ENCODE measurements at regions not wholly inside any gene's neighbourhood (a gene's known extent, or its start where the extent isn't known, plus 50 kb on each side); places are given as distances from the start of the nearest gene placed in this dataset.
"Not testable (repeated sequence)": the region's sequence is repeated elsewhere in the genome, so short reads cannot be mapped to it uniquely, and the experiment has no call there.

GRCh38 chr3:110969229-110970211, 102.1 kb upstream of the NECTIN3 start:
- H3K9me3 ChIP-seq (ENCODE audit: control insufficient read depth in 2 of 2, low read length in 2 of 2) = peaks cover 2 to 16% of the 10 kb centered on the region in 2 donors
- H3K36me3 ChIP-seq (ENCODE audit: control insufficient read depth in 2 of 2, insufficient read depth in 2 of 2, low read length in 2 of 2) = no peaks in the 10 kb centered on the region
- no peak overlapping the region for H3K4me3 ChIP-seq (ENCODE audit: low read length in 2 of 2)
- no peak overlapping the region for H3K9ac ChIP-seq (ENCODE audit: low read length in 2 of 2)
- H3K4me1 ChIP-seq (ENCODE audit: control insufficient read depth, insufficient read depth, low read length) = no peaks in the 10 kb centered on the region
- no peak overlapping the region for H3K27ac ChIP-seq (ENCODE audit: low read length)
- no peaks in the 10 kb centered on the region for H3K27me3 ChIP-seq (ENCODE audit: control insufficient read depth in 1 of 2, insufficient read depth in 2 of 2, low read length in 2 of 2)

- Histone ChIP-seq H3K9ac (ENCODE audit: low read length in 2 of 2) (no peak overlapping the region), H3K4me1 (ENCODE audit: control insufficient read depth, insufficient read depth, low read length) (no peaks in the 10 kb centered on the region), H3K27ac (ENCODE audit: low read length) (no peak overlapping the region), H3K9me3 (ENCODE audit: control insufficient read depth in 2 of 2, low read length in 2 of 2) (peaks cover 2 to 15% of the 10 kb centered on the region in 2 donors), H3K27me3 (ENCODE audit: control insufficient read depth in 1 of 2, insufficient read depth in 2 of 2, low read length in 2 of 2) (no peaks in the 10 kb centered on the region), H3K36me3 (ENCODE audit: control insufficient read depth in 2 of 2, insufficient read depth in 2 of 2, low read length in 2 of 2) (no peaks in the 10 kb centered on the region), H3K4me3 (ENCODE audit: low read length in 2 of 2) (no peak overlapping the region)
Measured at GRCh38 chr3:110971010-110971601, 100.5 kb upstream of the NECTIN3 start.

- Histone ChIP-seq H3K9me3 (ENCODE audit: control insufficient read depth in 2 of 2, low read length in 2 of 2) (peaks cover 2 to 15% of the 10 kb centered on the region in 2 donors), H3K4me1 (ENCODE audit: control insufficient read depth, insufficient read depth, low read length) (no peaks in the 10 kb centered on the region), H3K36me3 (ENCODE audit: control insufficient read depth in 2 of 2, insufficient read depth in 2 of 2, low read length in 2 of 2) (no peaks in the 10 kb centered on the region), H3K27ac (ENCODE audit: low read length) (no peak overlapping the region), H3K27me3 (ENCODE audit: control insufficient read depth in 1 of 2, insufficient read depth in 2 of 2, low read length in 2 of 2) (no peaks in the 10 kb centered on the region), H3K9ac (ENCODE audit: low read length in 2 of 2) (no peak overlapping the region), H3K4me3 (ENCODE audit: low read length in 2 of 2) (no peak overlapping the region)
Measured at GRCh38 chr3:110973263-110973895, 98.2 kb upstream of the NECTIN3 start.

GRCh38 chr3:110974902-110975301, 96.7 kb upstream of the NECTIN3 start:
- no peaks in the 10 kb centered on the region for H3K27me3 ChIP-seq (ENCODE audit: control insufficient read depth in 1 of 2, insufficient read depth in 2 of 2, low read length in 2 of 2)

GRCh38 chr3:110984456-110985250, 87.0 kb upstream of the NECTIN3 start:
- Histone ChIP-seq H3K36me3 (ENCODE audit: control insufficient read depth in 2 of 2, insufficient read depth in 2 of 2, low read length in 2 of 2) (no peaks in the 10 kb centered on the region), H3K9ac (ENCODE audit: low read length in 2 of 2) (no peak overlapping the region), H3K4me1 (ENCODE audit: control insufficient read depth, insufficient read depth, low read length) (no peaks in the 10 kb centered on the region), H3K27me3 (ENCODE audit: control insufficient read depth in 1 of 2, insufficient read depth in 2 of 2, low read length in 2 of 2) (no peaks in the 10 kb centered on the region), H3K9me3 (ENCODE audit: control insufficient read depth in 2 of 2, low read length in 2 of 2) (no peaks in the 10 kb centered on the region), H3K27ac (ENCODE audit: low read length) (no peak overlapping the region), H3K4me3 (ENCODE audit: low read length in 2 of 2) (no peak overlapping the region)

More at GRCh38 chr3:110974902-110975301, 96.7 kb upstream of the NECTIN3 start:
- H3K9ac ChIP-seq (ENCODE audit: low read length in 2 of 2) = no peak overlapping the region
- H3K4me1 ChIP-seq (ENCODE audit: control insufficient read depth, insufficient read depth, low read length) = no peaks in the 10 kb centered on the region
- H3K27ac ChIP-seq (ENCODE audit: low read length) = no peak overlapping the region
- no peak overlapping the region for H3K4me3 ChIP-seq (ENCODE audit: low read length in 2 of 2)
- H3K9me3 ChIP-seq (ENCODE audit: control insufficient read depth in 2 of 2, low read length in 2 of 2) = peaks cover 0 to 4% of the 10 kb centered on the region in 2 donors
- H3K36me3 ChIP-seq (ENCODE audit: control insufficient read depth in 2 of 2, insufficient read depth in 2 of 2, low read length in 2 of 2) = no peaks in the 10 kb centered on the region

- Histone ChIP-seq H3K9ac (ENCODE audit: low read length in 2 of 2) (no peak overlapping the region), H3K9me3 (ENCODE audit: control insufficient read depth in 2 of 2, low read length in 2 of 2) (no peaks in the 10 kb centered on the region), H3K4me1 (ENCODE audit: control insufficient read depth, insufficient read depth, low read length) (no peaks in the 10 kb centered on the region)
Measured at GRCh38 chr3:110989446-110989845, 82.2 kb upstream of the NECTIN3 start.

GRCh38 chr3:110995461-110996231, 76.0 kb upstream of the NECTIN3 start:
- Histone ChIP-seq H3K9me3 (ENCODE audit: control insufficient read depth in 2 of 2, low read length in 2 of 2) (no peaks in the 10 kb centered on the region), H3K4me1 (ENCODE audit: control insufficient read depth, insufficient read depth, low read length) (no peaks in the 10 kb centered on the region), H3K4me3 (ENCODE audit: low read length in 2 of 2) (no peak overlapping the region), H3K9ac (ENCODE audit: low read length in 2 of 2) (no peak overlapping the region), H3K27me3 (ENCODE audit: control insufficient read depth in 1 of 2, insufficient read depth in 2 of 2, low read length in 2 of 2) (no peaks in the 10 kb centered on the region), H3K27ac (ENCODE audit: low read length) (no peak overlapping the region), H3K36me3 (ENCODE audit: control insufficient read depth in 2 of 2, insufficient read depth in 2 of 2, low read length in 2 of 2) (no peaks in the 10 kb centered on the region)

More at GRCh38 chr3:110989446-110989845, 82.2 kb upstream of the NECTIN3 start:
- no peaks in the 10 kb centered on the region for H3K36me3 ChIP-seq (ENCODE audit: control insufficient read depth in 2 of 2, insufficient read depth in 2 of 2, low read length in 2 of 2)
- H3K4me3 ChIP-seq (ENCODE audit: low read length in 2 of 2) = no peak overlapping the region
- H3K27me3 ChIP-seq (ENCODE audit: control insufficient read depth in 1 of 2, insufficient read depth in 2 of 2, low read length in 2 of 2) = no peaks in the 10 kb centered on the region
- no peak overlapping the region for H3K27ac ChIP-seq (ENCODE audit: low read length)

GRCh38 chr3:110998766-110999165, 72.8 kb upstream of the NECTIN3 start:
- not testable (repeated sequence) for H3K27me3 ChIP-seq (ENCODE audit: control insufficient read depth in 1 of 2, insufficient read depth in 2 of 2, low read length in 2 of 2); H3K9ac ChIP-seq (ENCODE audit: low read length in 2 of 2); H3K4me1 ChIP-seq (ENCODE audit: control insufficient read depth, insufficient read depth, low read length); H3K9me3 ChIP-seq (ENCODE audit: control insufficient read depth in 2 of 2, low read length in 2 of 2); H3K27ac ChIP-seq (ENCODE audit: low read length); H3K4me3 ChIP-seq (ENCODE audit: low read length in 2 of 2); H3K36me3 ChIP-seq (ENCODE audit: control insufficient read depth in 2 of 2, insufficient read depth in 2 of 2, low read length in 2 of 2)

GRCh38 chr3:111006485-111006884, 65.1 kb upstream of the NECTIN3 start:
- H3K9ac ChIP-seq (ENCODE audit: low read length in 2 of 2); H3K27me3 ChIP-seq (ENCODE audit: control insufficient read depth in 1 of 2, insufficient read depth in 2 of 2, low read length in 2 of 2); H3K27ac ChIP-seq (ENCODE audit: low read length); H3K36me3 ChIP-seq (ENCODE audit: control insufficient read depth in 2 of 2, insufficient read depth in 2 of 2, low read length in 2 of 2); H3K9me3 ChIP-seq (ENCODE audit: control insufficient read depth in 2 of 2, low read length in 2 of 2); H3K4me1 ChIP-seq (ENCODE audit: control insufficient read depth, insufficient read depth, low read length); H3K4me3 ChIP-seq (ENCODE audit: low read length in 2 of 2): not testable (repeated sequence)

All from stomach smooth muscle (tissue), 2 donors.